DMS79 (cell line): ENCODE measurements at regions not wholly inside any gene's neighbourhood (a gene's known extent, or its start where the extent isn't known, plus 50 kb on each side); places are given as distances from the start of the nearest gene placed in this dataset.

Experiments used
- DNase-seq: peaks from one replicate; lab custom pipeline; 2025; lab: John Stamatoyannopoulos, UW

GRCh38 chr1:118246646-118247045 is 61.6 kb upstream of the SPAG17 start:
- DNase-seq = no peak

- DNase-seq = no peak
Observed at GRCh38 chr1:118244194-118244593, 59.2 kb upstream of the SPAG17 start.

- no peak for DNase-seq
Observed at GRCh38 chr1:118243269-118243668, 58.2 kb upstream of the SPAG17 start.
